ENCODE measurements at regions not wholly inside any gene's neighbourhood (a gene's known extent, or its start where the extent isn't known, plus 50 kb on each side); places are given as distances from the start of the nearest gene placed in this dataset.

DNA sequence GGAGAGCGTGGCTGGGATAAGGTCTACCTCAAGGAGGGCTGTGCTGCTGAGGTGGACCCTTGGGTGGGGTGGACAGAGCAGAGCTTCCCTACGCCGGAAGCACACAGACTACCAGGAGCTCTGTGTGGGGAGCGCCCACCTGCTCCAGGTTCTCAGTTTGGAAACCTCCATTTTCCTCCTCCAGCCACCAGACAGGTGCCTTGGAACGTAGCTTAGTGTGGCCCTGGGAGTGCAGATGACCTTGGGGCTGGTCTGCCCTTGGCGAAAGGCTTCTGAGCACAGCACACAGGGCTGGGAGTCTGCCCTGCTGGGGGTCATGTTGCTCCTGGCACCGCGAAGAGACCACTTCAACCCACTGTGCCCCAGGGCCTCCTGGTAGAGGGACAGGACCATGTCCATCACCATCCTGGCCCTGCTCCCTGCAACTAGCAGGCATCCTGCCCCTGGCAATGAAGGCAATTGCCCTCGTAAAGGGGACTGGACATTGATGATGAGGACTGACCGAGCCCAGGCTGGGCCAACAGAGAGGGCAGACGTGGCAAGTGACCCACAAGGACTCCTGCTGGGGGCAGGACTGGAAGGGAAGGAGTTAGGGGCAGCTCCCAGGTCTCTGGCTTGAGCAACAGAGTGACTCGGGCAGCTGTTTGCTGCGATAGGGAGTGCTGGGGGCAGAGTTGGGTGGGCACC is 214.7 kb downstream of the CYP26B1 start:
- H3K9me3 ChIP-seq, result no peaks in the 10 kb centered on the region
- TF ChIP-seq, protein P1, sequence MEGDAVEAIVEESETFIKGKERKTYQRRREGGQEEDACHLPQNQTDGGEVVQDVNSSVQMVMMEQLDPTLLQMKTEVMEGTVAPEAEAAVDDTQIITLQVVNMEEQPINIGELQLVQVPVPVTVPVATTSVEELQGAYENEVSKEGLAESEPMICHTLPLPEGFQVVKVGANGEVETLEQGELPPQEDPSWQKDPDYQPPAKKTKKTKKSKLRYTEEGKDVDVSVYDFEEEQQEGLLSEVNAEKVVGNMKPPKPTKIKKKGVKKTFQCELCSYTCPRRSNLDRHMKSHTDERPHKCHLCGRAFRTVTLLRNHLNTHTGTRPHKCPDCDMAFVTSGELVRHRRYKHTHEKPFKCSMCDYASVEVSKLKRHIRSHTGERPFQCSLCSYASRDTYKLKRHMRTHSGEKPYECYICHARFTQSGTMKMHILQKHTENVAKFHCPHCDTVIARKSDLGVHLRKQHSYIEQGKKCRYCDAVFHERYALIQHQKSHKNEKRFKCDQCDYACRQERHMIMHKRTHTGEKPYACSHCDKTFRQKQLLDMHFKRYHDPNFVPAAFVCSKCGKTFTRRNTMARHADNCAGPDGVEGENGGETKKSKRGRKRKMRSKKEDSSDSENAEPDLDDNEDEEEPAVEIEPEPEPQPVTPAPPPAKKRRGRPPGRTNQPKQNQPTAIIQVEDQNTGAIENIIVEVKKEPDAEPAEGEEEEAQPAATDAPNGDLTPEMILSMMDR (IDR thresholded peaks at IDR 0.05), result no peak
- H3K4me1 ChIP-seq, result peaks cover 6% of the 10 kb centered on the region
- DNase-seq (no peak), ATAC-seq (no peak)
- WGBS, 3 donors, result 83 to 95% (median 84%) methylated on average over 13 of the region's 13 CpGs
- H3K27ac ChIP-seq, result no peak overlapping the region
- no peaks in the 10 kb centered on the region for H3K27me3 ChIP-seq (ENCODE audit: insufficient read depth in 3 of 3, low read length in 2 of 3)
- H3K4me3 ChIP-seq, result no peak overlapping the region
- no peaks in the 10 kb centered on the region for H3K36me3 ChIP-seq (ENCODE audit: insufficient read depth in 1 of 2, low read depth in 1 of 2)
- intact Hi-C loops (cut with DNase I), result no loop called here

DNA sequence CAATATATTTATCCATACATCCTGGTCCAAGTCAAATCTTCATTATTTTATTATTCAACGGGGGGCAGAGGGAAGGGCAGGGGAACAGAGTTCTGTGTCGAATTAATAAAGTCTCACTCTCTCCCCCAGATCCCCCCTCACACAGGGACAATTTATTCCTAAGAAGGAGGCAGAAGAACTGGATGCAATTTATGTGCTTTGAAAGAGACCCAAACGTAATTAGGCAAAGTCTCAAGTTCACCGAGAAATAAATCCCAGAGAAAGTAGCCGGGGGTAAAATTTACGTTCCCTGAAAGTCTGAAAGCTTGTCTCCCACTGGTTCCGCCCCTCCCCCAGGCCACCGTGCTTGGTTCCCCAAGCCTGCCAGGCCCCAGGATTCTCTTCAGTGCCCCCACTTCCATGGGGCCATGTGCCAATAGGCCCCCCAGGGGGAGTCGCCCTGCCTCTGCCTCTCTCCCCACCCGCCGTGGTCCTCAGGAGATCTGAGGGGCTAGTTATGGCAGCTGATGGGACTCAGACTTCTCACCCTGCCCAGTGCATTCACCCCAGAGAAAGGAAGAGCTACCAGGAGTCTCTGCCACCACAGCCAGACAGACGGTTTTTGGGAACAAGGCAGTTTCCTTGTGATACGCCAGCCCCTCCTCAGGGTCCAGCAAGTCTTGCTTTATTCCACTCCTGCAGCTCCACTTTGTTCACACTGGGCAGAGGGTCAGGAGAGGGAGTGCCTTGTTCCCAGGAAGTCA is 215.5 kb downstream of the CYP26B1 start:
- ATAC-seq, result no peak
- Histone ChIP-seq H3K9me3 (no peaks in the 10 kb centered on the region), H3K27ac (no peak overlapping the region), H3K4me3 (no peak overlapping the region), H3K27me3 (ENCODE audit: insufficient read depth in 3 of 3, low read length in 2 of 3) (no peaks in the 10 kb centered on the region), H3K36me3 (ENCODE audit: insufficient read depth in 1 of 2, low read depth in 1 of 2) (no peaks in the 10 kb centered on the region), H3K4me1 (peaks cover 6% of the 10 kb centered on the region)
- DNase-seq, result no peak
- intact Hi-C loops (cut with DNase I), result no loop called here
- 93 to 94% (median 93%) methylated on average over 13 of the region's 13 CpGs for WGBS, 3 donors
- TF ChIP-seq, protein P1 (IDR thresholded peaks at IDR 0.05), result no peak

DNA sequence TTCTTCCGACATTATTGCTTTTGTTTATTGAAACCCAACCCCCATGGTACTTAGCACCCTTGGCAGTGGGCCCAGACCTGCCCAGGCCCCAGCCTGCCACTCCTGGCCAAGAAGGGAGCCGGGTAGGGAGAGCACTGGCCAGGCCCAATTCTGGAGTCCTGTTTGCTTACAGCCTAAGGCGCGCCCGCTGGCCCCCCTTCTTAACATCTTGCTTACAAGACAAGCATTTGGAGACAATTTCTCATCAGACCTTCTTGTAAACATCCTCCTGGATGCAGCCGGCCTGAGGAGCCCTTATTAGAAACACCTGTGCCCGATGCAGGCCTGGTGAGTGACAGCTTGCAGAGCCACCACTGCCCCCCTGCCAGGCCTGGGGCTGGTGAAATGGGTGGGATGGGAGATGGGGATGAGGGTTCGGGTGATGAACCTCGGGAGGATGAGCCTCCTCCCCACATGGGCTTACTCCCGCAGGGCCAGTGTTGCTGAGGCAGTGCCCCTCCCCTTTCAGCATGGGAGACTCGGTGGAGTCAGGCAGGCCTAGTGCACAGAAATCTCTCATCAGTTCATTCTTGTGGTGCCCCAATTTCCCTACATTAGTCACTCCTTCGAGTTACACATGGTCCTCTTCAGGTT is 217.5 kb downstream of the CYP26B1 start:
- TF ChIP-seq, protein P1 (IDR thresholded peaks at IDR 0.05), result no peak
- Histone ChIP-seq H3K4me1 (peaks cover 6% of the 10 kb centered on the region), H3K4me3 (no peak overlapping the region), H3K36me3 (ENCODE audit: insufficient read depth in 1 of 2, low read depth in 1 of 2) (no peaks in the 10 kb centered on the region), H3K9me3 (no peaks in the 10 kb centered on the region), H3K27me3 (ENCODE audit: insufficient read depth in 3 of 3, low read length in 2 of 3) (no peaks in the 10 kb centered on the region), H3K27ac (no peak overlapping the region)
- intact Hi-C loops (cut with DNase I), result no loop called here
- 69 to 74% (median 72%) methylated on average over 12 of the region's 12 CpGs for WGBS, 3 donors
- DNase-seq, result no peak
- ATAC-seq, result peak in 1 of 4 donors; percentile 28

DNA sequence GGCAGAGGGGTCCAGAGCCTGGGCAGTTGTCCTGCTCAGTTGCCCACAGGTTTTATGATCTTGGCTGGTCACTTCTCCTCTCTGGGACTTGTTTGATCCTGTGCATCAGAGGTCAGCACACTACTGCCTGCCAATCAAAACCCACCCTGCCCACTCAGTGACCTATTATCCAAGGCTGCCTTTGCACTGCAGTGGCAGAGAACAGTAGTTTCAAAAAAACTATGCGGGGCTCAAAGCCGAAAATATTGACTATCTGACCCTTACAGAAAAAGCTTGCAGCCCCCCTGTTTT is 218.2 kb downstream of the CYP26B1 start:
- Histone ChIP-seq H3K36me3 (ENCODE audit: insufficient read depth in 1 of 2, low read depth in 1 of 2) (no peaks in the 10 kb centered on the region), H3K9me3 (no peaks in the 10 kb centered on the region), H3K4me1 (peaks cover 6% of the 10 kb centered on the region), H3K27me3 (ENCODE audit: insufficient read depth in 3 of 3, low read length in 2 of 3) (no peaks in the 10 kb centered on the region), H3K27ac (no peak overlapping the region), H3K4me3 (no peak overlapping the region)
- WGBS, 3 donors, result 76 to 84% (median 78%) methylated on average over 2 of the region's 2 CpGs
- TF ChIP-seq, protein P1 (IDR thresholded peaks at IDR 0.05), result no peak
- ATAC-seq (no peak), DNase-seq (no peak)
- intact Hi-C loops (cut with DNase I), result loop anchor here (5.0 to 10.0 kb wide), 5 partner anchors 63 to 815 kb away; no protein-coding TSS in a partner anchor

All from psoas muscle (tissue), 7 donors.